ENCODE measurements at regions not wholly inside any gene's neighbourhood (a gene's known extent, or its start where the extent isn't known, plus 50 kb on each side); places are given as distances from the start of the nearest gene placed in this dataset.
A peak's percentile ranks its signal among the peaks of the same experiment; 100 is the strongest.

- Histone ChIP-seq H4K20me1 (ENCODE audit: insufficient read depth, low read length) (no peaks in the 10 kb centered on the region), H3K9ac (ENCODE audit: insufficient read depth, low read depth, low read length) (no peak overlapping the region), H3K36me3 (replicated peaks in 1 of 2; ENCODE audit: control insufficient read depth in 1 of 2, insufficient read depth in 2 of 2, low read length in 2 of 2) (no peaks in the 10 kb centered on the region), H2AFZ (ENCODE audit: low read length) (peak overlapping the region; percentile 48), H3K27me3 (ENCODE audit: control insufficient read depth in 1 of 2, insufficient read depth in 2 of 2, low read length in 2 of 2) (no peaks in the 10 kb centered on the region), H3K4me2 (ENCODE audit: low read depth, low read length) (no peak overlapping the region), H3K4me3 (replicated peaks in 1 of 3; ENCODE audit: insufficient read depth in 1 of 3, low read depth in 2 of 3, low read length in 3 of 3) (no peak overlapping the region), H3K27ac (ENCODE audit: extremely low read length, insufficient read depth, low read length) (no peak overlapping the region), H3K9me3 (ENCODE audit: low read length) (peaks cover 87% of the 10 kb centered on the region), H3K4me1 (ENCODE audit: insufficient read depth, low read length) (no peaks in the 10 kb centered on the region), H3K79me2 (ENCODE audit: insufficient read depth, low read length) (no peaks in the 10 kb centered on the region)
- ChIA-PET CTCF (ENCODE audit: low intra/inter-chr PET ratio, low total read pairs) (no interaction called here), POLR2A (no interaction called here)
- WGBS (ENCODE audit: low lambda C conversion rate): 0% methylated on average over 3 of the region's 3 CpGs
- ATAC-seq (peak; percentile 94), FAIRE-seq (no peak), DNase-seq (ENCODE audit: low spot score) (peak; percentile 23)
- intact Hi-C loops (cut with micrococcal nuclease; ENCODE audit: unreplicated experiment): no loop called here
- BruUV-seq (replicated peaks): no TSS peak
- in situ Hi-C loops (cut with HindIII; ENCODE audit: extremely low pct_ligation_motif_present, low pct_unique_long_range_greater_than_20kb): no loop called here
- 0 out of 2 replicates have a peak, but pooled peaks have one; percentile 4 for TF ChIP-seq ZNF441 (CRISPR knock-in tag; IDR thresholded peaks at IDR 0.05; ENCODE audit: borderline replicate concordance)
- no peak for TF ChIP-seq GABPA (IDR thresholded peaks at IDR 0.05; ENCODE audit: low read depth, low read length)
- TF ChIP-seq GABPA (CRISPR knock-in tag; IDR thresholded peaks at IDR 0.05; ENCODE audit: low read depth): peak; percentile 68
- TF ChIP-seq GABPB1 (CRISPR knock-in tag; IDR thresholded peaks at IDR 0.05): peak; percentile 67
- TF ChIP-seq ZFY (CRISPR knock-in tag; IDR thresholded peaks at IDR 0.05): peak; percentile 54
- no peak for TF ChIP-seq KLF11 (CRISPR knock-in tag; IDR thresholded peaks at IDR 0.05)
- no peak for TF ChIP-seq RNF219 (CRISPR knock-in tag; IDR thresholded peaks at IDR 0.05)
- TF ChIP-seq ELF1 (CRISPR knock-in tag; IDR thresholded peaks at IDR 0.05): peak; percentile 70
- no peak for TF ChIP-seq ZNF24 (IDR thresholded peaks at IDR 0.05)
- TF ChIP-seq ZNF557 (CRISPR knock-in tag; IDR thresholded peaks at IDR 0.05): no peak
- peak; percentile 39 for TF ChIP-seq CTCF (CRISPR knock-in tag; IDR thresholded peaks at IDR 0.05)
- no peak for TF ChIP-seq ZNF589 (CRISPR knock-in tag; conservative IDR thresholded peaks at IDR 0.05)
- no peak for TF ChIP-seq ATAD3A (CRISPR knock-in tag; IDR thresholded peaks at IDR 0.05)
These were observed 258.3 kb upstream of the STXBP6 start for GRCh38 chr14:25308244-25308643.

Measured in HepG2 (cell line).